HG03521 (cell line): ENCODE measurements at regions not wholly inside any gene's neighbourhood (a gene's known extent, or its start where the extent isn't known, plus 50 kb on each side); places are given as distances from the start of the nearest gene placed in this dataset.

ENCODE experiments used
- ATAC-seq: cut with Tn5 transposase; IDR thresholded peaks from one replicate; pipeline ENCODE4 v1.9.1; 2021; ENCODE audit warnings: mild to moderate bottlenecking, moderate library complexity; ENCODE audit not compliant: unreplicated experiment

DNA sequence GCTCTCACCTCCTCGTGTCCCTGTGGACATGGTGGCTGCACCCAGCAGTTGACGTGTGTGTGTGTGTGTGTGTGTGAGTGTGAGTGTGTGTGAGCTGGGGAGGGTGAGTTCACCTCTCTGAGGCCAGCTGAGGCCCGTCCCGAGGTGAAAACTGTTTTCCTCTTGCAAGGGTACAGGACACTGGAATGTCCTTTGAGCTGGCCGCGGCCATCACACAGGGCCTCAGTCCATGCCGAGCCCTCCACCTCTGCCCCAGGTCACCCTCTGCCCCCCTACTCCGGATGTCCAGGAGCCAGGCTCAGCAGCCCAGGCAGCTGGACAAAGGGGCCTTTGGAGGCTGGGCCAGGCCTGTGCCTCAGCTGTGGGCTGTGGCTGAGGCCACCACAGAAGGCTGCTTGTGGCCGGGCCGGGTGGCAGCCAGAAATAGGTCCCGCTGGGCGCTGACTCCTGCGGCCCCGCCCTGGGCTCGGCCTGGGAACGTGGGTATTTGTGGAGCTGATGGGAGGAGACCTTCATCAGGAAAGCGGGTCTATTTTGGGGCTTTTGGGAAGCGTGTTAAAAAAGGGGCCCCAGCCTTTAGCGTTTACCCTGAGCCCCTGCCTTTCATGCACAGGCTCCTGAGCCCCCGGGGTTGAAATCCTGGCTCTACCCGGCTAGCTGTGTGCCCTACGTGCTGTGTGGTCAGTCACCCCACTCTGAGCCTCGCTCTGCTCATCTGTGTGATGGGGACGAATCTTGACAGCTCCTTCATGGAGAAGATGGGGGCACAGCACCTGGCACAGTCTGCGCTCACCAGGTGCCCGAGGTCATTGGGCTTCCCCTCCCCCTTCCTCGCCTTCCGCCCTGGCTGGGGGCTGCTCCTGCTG lies 75.1 kb upstream of the IER5L start:
- ATAC-seq, result no peak

DNA sequence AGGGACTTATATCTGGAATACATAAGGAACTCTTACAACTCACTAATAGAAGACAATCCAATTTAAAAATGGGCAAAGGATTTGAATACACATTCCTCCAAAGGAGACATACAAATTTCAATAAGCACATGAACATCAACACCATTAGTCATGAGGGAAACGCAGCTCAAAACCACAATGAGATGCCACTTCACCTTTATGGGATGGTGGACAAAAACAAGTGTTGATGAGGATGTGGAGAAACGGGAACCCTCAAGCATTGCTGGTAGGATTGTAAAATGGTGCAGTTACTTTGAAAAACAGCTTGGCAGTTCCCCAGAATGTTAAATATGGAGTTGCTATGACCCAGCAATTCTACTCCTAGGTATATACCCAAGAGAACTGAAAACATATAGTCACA lies 72.7 kb upstream of the IER5L start:
- no peak for ATAC-seq

DNA sequence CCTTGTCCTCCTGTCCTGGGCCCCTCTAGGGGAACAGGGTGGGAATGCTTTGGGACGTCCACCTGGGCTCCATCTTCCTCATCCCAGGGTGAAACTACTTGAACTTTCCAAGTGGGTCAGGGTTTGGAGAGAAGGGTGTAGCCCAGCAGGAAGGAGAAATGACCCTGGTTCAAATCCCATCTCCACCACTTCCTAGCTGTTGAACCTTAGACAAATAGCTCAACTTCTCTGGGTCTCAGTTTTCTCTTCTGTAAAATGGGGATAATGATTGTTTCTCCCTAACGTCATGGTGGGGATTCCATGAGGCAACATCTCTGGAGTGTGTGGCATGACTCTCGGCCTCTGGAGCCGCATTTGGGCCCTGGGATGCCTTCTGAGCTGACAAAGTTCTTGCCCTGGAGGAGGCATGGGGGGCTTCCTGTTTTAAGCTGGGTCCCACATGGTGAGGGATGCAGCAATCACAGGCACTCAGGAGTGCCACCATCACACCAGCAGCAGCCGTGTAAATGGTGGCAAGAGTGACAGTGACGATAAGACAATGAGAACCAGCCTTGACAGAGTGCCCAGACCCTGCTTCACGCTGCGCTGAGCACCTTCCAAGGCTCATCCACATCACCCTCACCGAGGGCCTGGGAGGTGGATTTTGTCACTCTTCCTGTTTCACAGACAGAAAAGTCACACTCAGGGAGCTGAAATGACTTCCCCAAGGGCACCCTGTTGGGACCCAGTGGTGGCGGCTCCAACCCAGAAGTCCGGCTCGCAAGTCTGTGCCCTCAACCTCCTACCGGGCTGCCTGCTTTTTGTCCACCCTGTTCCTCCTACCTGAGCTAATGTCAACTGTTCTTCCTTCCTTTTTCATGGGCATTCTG lies 69.5 kb upstream of the IER5L start:
- no peak for ATAC-seq

DNA sequence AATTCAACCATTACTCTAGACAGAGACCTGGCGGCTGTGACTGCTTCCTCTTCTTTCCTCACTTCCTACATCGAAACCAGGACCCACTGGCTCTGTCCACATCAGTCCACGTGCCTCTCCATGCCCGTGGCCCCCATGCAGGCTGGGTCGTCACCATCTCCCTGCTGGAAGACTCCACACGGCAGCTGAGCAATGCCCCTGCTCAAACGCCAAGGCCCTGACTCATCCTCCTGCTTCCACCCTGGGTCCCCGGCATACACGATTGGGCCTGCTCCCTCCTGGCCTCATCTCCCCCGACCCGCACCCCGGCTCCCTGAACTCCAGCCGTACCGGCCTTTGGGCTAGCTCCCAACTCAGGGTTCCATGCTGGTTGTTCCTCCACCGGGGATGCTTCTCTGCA lies 67.2 kb upstream of the IER5L start:
- no peak for ATAC-seq

DNA sequence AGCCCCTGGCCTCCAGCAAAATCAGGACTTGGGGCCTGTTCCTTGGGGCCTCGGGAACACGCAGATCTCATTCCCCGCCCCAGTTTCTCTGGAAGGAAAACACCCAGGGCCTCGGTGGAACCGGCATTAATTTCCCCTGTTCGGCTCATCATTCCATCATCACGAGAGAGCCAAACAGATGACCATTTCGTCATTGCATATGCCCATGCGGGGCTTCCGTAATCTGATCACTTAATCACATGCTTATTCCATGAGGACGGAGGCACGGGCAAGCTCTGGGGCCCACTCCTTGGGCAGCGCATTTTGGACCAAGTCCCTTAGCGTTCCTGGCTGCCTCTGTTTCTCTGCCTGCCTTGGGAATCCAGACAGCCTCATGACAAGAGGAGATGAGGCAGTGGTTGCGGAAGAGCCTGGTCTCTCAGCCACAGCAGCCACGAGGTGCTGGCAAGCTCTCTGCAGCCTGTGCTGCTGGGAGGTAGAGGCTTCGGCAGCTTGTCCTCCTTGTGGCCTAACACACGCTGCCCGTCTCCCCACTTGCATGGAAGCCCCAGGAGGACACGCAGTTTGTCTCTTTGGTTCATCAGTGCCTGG lies 65.0 kb upstream of the IER5L start:
- no peak for ATAC-seq

DNA sequence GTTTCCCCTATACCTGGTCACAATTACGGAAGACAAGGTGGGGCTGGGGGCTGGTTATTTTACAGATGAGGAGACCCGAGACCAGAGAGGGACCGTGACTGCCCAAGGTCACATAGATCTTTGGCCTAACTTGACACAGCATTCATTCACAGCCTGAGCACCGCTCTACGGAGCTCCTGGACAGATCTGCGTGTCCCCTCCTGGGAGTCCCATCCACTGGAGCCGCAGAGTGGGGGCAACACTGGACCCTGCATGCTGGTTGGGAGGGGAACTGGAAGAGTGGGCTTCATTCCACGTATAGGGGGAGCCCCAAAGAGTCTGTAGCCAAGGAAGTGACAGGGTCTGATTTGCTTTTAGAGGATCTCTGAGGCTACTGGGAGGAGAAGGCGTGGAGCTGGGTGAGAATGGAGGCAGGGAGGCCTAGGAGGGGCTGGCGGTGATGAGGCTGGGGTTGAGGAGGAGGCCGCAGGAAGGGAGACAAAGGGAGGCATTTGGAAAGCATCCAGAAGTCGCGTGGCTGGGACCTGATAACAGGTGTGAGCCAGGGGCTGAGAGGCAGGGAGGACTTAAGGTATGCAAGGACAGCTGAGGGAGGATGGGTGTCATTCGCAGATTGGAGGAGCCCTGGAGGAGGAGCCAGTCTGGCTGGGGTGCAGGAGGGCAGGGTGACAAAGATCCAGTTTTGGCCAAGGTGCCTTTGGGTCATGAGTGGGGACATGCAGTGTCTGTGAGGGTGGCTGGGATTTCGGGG lies 64.3 kb upstream of the IER5L start:
- ATAC-seq, result no peak

DNA sequence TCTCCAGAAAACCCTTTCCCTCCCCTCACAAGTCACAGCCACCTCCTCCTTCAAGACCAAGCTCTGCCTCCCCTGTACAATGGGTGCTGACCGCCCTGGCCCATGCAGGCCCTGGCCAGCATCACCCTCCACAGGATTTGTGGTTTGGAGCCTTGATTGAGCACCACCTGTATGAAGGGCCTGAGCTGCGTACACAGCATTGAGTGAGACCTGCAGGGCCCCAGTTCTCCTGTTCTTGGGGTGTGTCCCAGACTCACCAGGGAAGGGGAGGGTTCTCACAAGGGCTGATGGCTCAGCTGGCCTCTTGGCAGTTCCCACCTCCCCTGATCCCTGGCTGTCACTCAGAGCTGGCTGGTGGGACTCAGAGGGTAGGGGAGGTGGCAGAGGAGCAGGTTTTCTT lies 63.7 kb upstream of the IER5L start:
- ATAC-seq, result no peak

DNA sequence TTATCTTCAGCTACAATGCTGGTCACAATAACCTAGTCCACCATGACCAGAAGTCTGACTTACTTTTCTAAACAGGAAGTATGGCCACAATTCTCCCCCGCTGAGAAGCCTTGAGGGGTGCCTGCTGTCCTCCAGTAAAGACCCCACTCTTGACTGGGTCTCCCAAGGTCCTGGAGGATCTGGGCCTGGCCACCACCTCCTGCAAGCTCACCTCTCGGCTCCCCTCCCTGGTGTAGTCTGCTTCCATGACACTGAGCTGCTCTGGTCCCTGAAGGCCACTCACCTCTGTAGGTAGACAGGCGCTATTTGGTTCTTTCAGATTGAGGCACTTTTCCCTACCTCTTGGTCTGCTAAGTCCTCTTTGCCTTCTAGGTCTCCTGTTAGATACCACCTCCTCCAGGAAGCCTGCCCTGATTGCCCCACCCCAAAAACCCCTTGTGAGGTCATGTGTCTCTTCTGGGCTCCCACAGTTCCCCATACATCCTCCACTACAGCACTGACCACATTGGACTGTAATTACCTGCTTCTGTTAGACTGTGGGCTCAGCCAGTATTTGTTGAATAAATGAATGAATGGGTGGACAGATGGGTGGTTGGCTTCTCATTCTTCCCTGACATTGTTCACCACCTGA lies 62.6 kb upstream of the IER5L start:
- ATAC-seq, result no peak

DNA sequence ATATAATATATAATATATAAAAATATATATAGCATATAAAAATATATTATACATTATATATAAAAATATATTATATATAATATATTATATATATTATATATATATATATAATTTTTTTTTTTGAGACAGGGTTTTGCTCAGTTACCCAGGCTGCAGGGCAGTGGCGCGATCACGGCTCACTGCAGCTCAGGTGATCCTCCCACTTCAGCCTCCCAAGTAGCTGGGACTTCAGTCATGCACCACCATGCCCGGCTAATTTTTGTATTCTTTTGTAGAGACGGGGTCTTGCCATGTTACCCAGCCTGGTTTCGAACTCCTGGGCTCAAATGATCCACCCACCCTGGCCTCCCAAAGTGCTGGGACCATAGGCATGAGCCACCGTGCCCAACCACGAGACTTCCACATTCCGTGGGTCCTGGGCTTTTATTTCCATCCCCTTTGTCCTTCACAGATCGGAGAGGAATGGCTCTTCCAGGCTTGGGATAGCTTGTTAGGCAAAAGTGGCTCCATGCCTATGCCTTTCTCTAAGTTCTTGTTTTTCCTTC lies 62.0 kb upstream of the IER5L start:
- ATAC-seq, result no peak

DNA sequence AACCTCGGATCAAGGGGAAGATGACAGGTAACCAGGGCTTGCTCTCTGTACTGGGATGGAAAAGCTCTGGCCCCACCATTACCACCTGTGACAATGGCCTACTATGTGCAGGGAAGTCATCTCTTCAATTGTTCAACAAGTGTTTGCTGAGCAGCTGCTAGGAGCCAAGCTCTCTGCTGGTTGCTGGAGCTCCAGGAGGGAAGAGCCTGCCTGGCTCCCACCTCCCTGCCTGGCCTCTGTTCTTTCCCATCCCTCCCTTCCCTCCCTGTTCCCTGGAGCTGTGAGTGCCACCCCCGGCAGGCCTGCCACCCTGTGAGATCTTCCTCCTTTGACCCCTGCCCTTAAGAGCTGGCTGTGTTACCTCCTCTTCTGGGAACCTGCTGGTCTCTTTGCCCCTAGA lies 59.7 kb upstream of the IER5L start:
- ATAC-seq, result no peak

DNA sequence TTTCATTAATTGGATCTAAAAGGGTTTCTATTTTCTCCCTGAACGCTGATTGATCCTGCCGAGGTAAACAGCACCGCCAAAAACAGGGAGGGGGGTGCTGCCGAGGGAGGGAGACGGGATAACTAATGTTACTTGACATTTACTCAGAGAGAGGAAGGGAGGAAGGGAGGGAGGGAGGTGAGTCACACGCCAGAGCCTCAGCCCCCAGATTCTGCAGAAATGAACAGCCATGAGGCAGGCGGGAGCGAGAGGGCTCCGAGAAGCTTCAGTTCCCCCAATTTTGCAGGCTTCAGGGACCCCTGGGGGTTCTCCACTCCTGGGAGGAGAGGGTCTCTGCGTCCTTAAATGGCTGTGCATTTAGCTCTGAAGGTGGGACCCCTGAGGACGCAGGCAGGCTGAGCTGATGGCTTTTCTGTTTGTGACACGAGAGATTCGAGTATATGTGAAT lies 59.1 kb upstream of the IER5L start:
- ATAC-seq, result no peak

DNA sequence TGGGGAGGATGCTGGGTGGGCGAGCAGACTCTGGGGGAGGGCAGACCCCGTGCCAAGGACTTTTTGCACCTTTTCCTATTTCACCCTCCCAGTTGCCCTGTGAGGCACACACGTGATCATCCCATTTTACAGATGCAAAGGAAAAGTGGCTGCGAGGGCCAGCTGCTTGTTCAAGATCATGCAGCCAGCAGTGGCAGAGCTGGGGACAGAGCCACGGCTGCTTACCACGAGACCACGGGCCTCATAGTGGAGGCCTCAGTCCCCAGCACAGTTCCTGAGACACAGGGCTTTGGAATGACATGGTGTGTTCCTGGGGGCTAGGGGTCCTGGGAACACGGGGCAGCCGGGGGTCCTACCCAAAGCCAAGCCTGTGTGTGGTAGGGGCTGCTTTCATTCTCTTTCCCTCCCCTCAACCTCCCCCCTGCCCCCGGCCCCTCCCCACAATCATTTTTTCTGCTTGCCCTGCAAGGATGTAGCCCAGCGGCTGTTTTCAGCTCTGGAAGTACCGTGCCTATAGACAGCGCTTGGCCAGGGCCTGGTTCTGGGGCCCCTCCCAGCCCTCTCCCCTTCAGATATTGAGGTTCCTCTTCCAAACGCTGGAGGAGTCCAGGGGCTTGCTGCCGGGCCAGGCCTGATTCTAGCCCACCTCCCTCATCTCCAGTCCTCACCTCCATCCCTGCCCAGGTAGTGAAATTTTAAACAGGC lies 58.5 kb upstream of the IER5L start:
- ATAC-seq, result no peak

DNA sequence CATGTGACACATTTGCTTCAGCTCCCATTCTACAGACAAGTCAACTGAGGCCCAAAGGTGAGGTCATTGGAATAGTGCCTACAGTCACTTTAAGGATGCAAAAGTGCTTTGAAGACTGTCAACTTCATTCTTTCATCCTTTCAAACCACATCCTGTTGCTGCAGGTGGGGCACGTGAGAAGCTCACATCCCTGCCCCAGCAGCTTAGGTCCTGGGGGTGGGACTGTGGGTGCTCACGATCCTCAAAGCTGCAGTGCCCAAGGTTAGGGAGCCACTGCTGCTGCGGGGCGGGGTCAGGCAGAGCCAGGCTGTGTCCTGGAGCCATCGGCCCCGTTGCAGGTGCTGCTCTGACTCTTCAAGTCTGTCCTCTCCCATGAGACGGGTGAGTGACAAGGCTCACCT lies 57.9 kb upstream of the IER5L start:
- ATAC-seq, result no peak

DNA sequence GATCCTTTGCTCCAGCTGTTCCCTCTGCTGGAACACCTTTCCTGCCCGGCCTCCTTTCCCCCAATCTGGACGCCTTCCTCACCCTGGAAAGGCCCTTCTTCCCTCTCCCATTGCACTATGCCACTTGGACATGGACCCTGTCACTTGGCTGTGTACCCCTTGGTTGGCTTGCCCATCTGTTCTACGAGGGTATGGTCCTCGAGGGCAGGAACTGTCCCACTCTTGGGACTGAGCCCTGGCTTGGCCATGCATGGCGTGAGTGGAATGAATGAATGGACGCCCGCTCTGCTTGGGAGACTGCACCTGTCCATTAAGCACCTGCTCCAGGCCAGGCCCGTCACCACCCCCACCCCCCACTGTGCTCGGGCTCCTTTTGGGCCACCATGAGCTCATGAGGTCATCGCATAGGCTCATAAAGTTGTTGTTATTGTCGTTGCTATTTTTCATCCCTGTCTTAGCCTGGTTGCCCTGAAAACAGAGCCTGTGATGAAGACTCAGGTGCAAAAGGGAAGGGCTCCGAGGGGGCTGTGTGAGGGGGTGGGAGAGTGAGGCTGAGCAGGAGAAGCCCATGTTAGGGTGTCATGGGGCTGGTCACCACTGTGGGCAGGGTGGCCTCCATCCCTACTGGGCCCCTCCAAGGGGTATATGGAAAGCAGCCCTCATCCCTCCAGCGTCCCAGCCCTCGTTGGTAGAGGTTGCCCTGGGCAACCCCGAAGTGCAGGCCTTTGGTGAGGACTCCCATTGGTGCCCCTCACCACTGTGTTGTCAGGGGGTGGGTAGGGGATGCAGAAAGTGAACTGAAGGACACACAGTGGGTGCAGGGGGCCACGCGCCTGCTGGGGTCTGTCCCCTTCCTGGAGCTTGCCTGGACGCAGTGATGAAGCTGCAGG lies 57.2 kb upstream of the IER5L start:
- ATAC-seq, result no peak

DNA sequence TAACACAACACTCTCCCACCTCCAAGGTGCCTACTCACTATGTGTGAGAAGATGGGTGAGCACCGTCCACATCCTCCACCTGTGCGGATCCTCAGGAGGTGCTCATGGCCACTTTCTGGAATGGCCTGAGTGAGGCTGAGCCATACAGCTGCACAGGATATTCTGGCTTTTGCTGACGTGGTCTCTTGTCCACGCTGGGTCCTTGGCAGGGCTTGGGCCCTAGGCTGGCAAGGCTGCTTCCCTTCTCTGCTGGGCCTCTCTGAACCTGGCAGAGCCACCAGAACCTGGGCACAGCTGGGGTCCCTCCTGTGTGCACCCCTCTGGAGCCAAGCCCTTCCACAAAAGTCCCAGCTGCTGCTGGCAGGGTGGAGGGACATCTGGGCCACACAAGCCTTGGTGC lies 56.4 kb upstream of the IER5L start:
- no peak for ATAC-seq

DNA sequence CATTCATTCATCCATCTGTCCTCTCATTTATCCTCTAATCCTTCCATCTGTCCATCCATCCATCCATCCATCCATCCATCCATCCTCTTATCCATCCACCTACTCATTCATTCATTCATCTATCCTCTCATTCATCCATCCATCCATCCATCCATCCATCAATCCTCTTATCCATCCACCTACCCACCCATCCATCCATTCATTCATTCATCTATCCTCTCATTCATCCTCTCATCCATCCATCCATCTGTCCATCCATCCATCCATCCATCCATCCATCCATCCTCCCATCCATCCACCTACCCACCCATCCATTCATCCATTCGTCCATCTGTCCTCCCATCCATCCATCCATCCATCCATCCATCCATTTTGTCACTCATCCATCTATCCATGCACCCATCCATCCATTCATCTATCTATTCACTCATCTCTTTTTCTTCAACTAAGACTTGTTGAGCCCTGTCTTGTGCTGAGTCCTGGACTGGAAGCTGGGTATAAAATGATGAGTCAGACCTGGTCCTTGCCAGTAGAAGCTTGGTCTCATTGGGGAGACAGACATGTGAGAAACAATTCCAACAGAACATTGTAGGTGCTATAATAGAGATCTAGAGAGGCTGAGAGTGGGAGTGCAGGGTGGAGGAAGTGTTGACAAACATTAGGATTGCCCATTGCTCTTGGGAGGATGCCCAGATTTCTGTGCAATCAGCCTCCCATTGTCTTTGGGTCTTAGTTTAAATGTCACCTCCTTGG lies 55.0 kb upstream of the IER5L start:
- no peak for ATAC-seq

DNA sequence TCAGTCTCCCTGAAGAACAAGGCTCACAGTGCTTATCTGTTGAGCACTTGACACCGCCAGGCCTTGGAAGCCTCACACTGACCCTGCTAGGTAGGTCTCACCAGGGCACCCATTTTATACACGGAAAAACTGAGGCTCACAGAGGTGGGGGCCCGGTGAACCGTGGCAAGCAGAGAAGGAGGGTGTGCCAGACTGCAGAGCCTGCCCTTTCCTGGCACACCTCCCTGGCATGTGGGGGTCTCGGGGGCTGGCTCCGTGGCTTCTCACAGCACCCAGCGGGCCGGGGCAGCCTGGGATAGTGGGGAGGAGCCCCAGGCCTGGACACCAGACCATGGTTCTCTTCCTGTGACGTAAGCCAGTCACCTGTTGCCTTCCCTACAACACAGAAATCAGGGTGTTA lies 53.7 kb upstream of the IER5L start:
- no peak for ATAC-seq
